Right forelimb (tissue), 1 donor: ENCODE measurements at regions not wholly inside any gene's neighbourhood (a gene's known extent, or its start where the extent isn't known, plus 50 kb on each side); places are given as distances from the start of the nearest gene placed in this dataset.
A peak's percentile ranks its signal among the peaks of the same experiment; 100 is the strongest.

ENCODE experiments used
- DNase-seq: peaks from one replicate; pipeline ENCODE4 v3.0.0-alpha.2; 2018

GRCh38 chr12:75581515-75581914 is 70.1 kb upstream of the KRR1 start:
- no peak for DNase-seq

- no peak for DNase-seq
Observed at GRCh38 chr12:75579552-75579951, 68.1 kb upstream of the KRR1 start.

- no peak for DNase-seq
Observed at GRCh38 chr12:75578546-75578945, 67.1 kb upstream of the KRR1 start.

GRCh38 chr12:75577812-75578211 is 66.4 kb upstream of the KRR1 start:
- no peak for DNase-seq

- no peak for DNase-seq
Observed at GRCh38 chr12:75571656-75572205, 60.3 kb upstream of the KRR1 start.

- no peak for DNase-seq
Observed at GRCh38 chr12:75571204-75571603, 59.8 kb upstream of the KRR1 start.

GRCh38 chr12:75568801-75569200 is 57.4 kb upstream of the KRR1 start:
- no peak for DNase-seq

- DNase-seq: no peak
Observed at GRCh38 chr12:75568393-75568792, 57.0 kb upstream of the KRR1 start.

GRCh38 chr12:75565795-75566194 is 54.4 kb upstream of the KRR1 start:
- no peak for DNase-seq

GRCh38 chr12:75564852-75565251 is 53.4 kb upstream of the KRR1 start:
- peak; percentile 52 for DNase-seq

GRCh38 chr12:75564398-75564797 is 53.0 kb upstream of the KRR1 start:
- DNase-seq: no peak

GRCh38 chr12:75563351-75563750 is 51.9 kb upstream of the KRR1 start:
- no peak for DNase-seq

- DNase-seq: no peak
Observed at GRCh38 chr12:75561921-75562320, 50.5 kb upstream of the KRR1 start.
